H54 (cell line): ENCODE measurements at regions not wholly inside any gene's neighbourhood (a gene's known extent, or its start where the extent isn't known, plus 50 kb on each side); places are given as distances from the start of the nearest gene placed in this dataset.

Experiments used
- DNase-seq: peaks from one replicate; pipeline ENCODE4 v3.0.0; 2011; ENCODE audit warnings: low spot score, mixed read lengths; ENCODE audit not compliant: insufficient read length
- FAIRE-seq: peaks from 3 replicates; lab custom pipeline; 2011; peaks lifted over from hg19 to GRCh38; lab: Jason Lieb, UNC
- POLR2A ChIP-seq: IDR thresholded peaks from 2 replicates; pipeline ENCODE4 v1.6.1; 2011; ENCODE audit warnings: low read depth, mild to moderate bottlenecking, low read length

DNA sequence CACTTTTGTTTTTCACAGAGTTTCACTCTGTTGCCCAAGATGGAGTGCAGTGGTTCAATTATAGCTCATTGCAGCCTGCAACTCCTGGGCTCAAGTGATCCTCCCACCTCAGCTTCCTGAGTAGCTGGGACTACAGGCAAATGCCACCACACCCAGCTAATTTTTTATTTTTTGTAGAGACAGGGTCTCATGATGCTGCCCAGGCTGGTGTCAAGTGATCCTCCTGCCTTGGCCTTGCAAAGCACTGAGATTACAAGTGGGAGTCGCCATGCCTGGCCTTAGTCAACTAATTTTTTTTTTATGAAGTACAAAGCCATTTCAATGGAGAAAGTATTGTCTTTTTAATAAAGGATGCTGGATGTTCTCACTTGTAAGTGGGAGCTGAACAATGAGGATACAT is 51.3 kb upstream of the UXT start:
- DNase-seq, result no peak
- no peak for FAIRE-seq
- no peak for TF ChIP-seq POLR2A
